Epithelial cell of esophagus (primary cell): ENCODE measurements at regions not wholly inside any gene's neighbourhood (a gene's known extent, or its start where the extent isn't known, plus 50 kb on each side); places are given as distances from the start of the nearest gene placed in this dataset.
A peak's percentile ranks its signal among the peaks of the same experiment; 100 is the strongest.

Experiments used
- DNase-seq: peaks from one replicate; pipeline ENCODE4 v3.0.0; 2010; ENCODE audit warnings: low read depth
- H3K4me3 ChIP-seq: 2 replicates; pipeline ENCODE4 v1.5.1; 2011; ENCODE audit warnings: mild to moderate bottlenecking, low read length, control low read depth
- CTCF ChIP-seq: IDR thresholded peaks from 2 replicates; pipeline ENCODE4 v1.5.1; 2011; ENCODE audit warnings: low read depth, mild to moderate bottlenecking, low read length, control low read depth, inconsistent platforms; ENCODE audit not compliant: insufficient read depth; ENCODE audit errors: missing control alignments

GRCh38 chr1:188420177-188420576 lies 1591.4 kb downstream of the PLA2G4A start:
- no peak overlapping the region for H3K4me3 ChIP-seq
- no peak for TF ChIP-seq CTCF
- no peak for DNase-seq

- DNase-seq: no peak
- no peak for TF ChIP-seq CTCF
- no peak overlapping the region for H3K4me3 ChIP-seq
These were observed 1594.3 kb downstream of the PLA2G4A start for GRCh38 chr1:188423073-188423472.

- no peak for DNase-seq
- no peak for TF ChIP-seq CTCF
- H3K4me3 ChIP-seq: no peak overlapping the region
These were observed 1595.4 kb downstream of the PLA2G4A start for GRCh38 chr1:188424176-188424575.

- DNase-seq: peak; percentile 62
- H3K4me3 ChIP-seq: no peak overlapping the region
- TF ChIP-seq CTCF: no peak
These were observed 1596.9 kb downstream of the PLA2G4A start for GRCh38 chr1:188425687-188426086.

GRCh38 chr1:188426561-188426960 lies 1597.8 kb downstream of the PLA2G4A start:
- no peak for DNase-seq
- no peak for TF ChIP-seq CTCF
- H3K4me3 ChIP-seq: no peak overlapping the region

- TF ChIP-seq CTCF: no peak
- H3K4me3 ChIP-seq: no peak overlapping the region
- no peak for DNase-seq
These were observed 1598.9 kb downstream of the PLA2G4A start for GRCh38 chr1:188427642-188428041.

- H3K4me3 ChIP-seq: no peak overlapping the region
- peak; percentile 21 for DNase-seq
- TF ChIP-seq CTCF: no peak
These were observed 1600.6 kb downstream of the PLA2G4A start for GRCh38 chr1:188429386-188429785.
